H1 (cell line): ENCODE measurements at regions not wholly inside any gene's neighbourhood (a gene's known extent, or its start where the extent isn't known, plus 50 kb on each side); places are given as distances from the start of the nearest gene placed in this dataset.

ENCODE experiments used
- CTCF ChIA-PET: fragments of 300-600 bp; sonication (Branson Sonifier 250); formaldehyde crosslinking; loops from one replicate; lab custom pipeline; 2021; ENCODE audit not compliant: partially characterized antibody; lab: Charles Lee
- POLR2A ChIA-PET: fragments of 300-600 bp; sonication (Branson Sonifier 250); formaldehyde crosslinking; loops from one replicate; lab custom pipeline; 2021; ENCODE audit warnings: inconsistent platforms; ENCODE audit not compliant: partially characterized antibody; lab: Charles Lee
- DNase-seq, 2 experiments: peaks; one replicate each; pipeline versions ENCODE4 v3.0.0 to v3.0.0-alpha.2; 2010 to 2022; ENCODE audit warnings: low spot score in 2 of 2, low read depth in 1 of 2, mixed read lengths in 1 of 2
- FAIRE-seq: peaks from 2 replicates; lab custom pipeline; 2011; peaks lifted over from hg19 to GRCh38; lab: Jason Lieb, UNC
- H2AFZ ChIP-seq: 2 replicates; pipeline ENCODE4 v1.8.1; 2012; ENCODE audit warnings: low read length, inconsistent platforms
- H2AK5ac ChIP-seq: 2 replicates; pipeline ENCODE4 v1.6.1; 2013; ENCODE audit warnings: low read depth, low read length
- H2BK120ac ChIP-seq: replicated peaks from 2 replicates; pipeline ENCODE3; 2013; ENCODE audit warnings: low read depth, low read length, inconsistent platforms
- H2BK12ac ChIP-seq: 2 replicates; pipeline ENCODE4 v1.6.1; 2013; ENCODE audit warnings: low read depth, low read length
- H2BK15ac ChIP-seq: 2 replicates; pipeline ENCODE4 v1.6.1; 2013; ENCODE audit warnings: low read length
- H2BK20ac ChIP-seq: 2 replicates; pipeline ENCODE4 v1.6.1; 2013; ENCODE audit warnings: low read length
- H2BK5ac ChIP-seq: 2 replicates; pipeline ENCODE4 v1.6.1; 2013; ENCODE audit warnings: low read depth, low read length
- H3K14ac ChIP-seq: 2 replicates; pipeline ENCODE4 v1.6.1; 2013; ENCODE audit warnings: inconsistent platforms; ENCODE audit not compliant: insufficient read length
- H3K18ac ChIP-seq: 2 replicates; pipeline ENCODE4 v1.6.1; 2013; ENCODE audit warnings: low read length; ENCODE audit errors: extremely low read depth
- H3K23ac ChIP-seq: 2 replicates; pipeline ENCODE4 v1.6.1; 2013; ENCODE audit warnings: inconsistent platforms; ENCODE audit not compliant: insufficient read length
- H3K23me2 ChIP-seq: 2 replicates; pipeline ENCODE4 v1.6.1; 2013; ENCODE audit warnings: low read depth, low read length
- H3K27ac ChIP-seq: 2 replicates; pipeline ENCODE4 v1.6.1; 2011; ENCODE audit warnings: low read depth, low read length, inconsistent platforms
- H3K27me3 ChIP-seq, 4 experiments: replicated peaks in 1 of 4; 1 replicate in 1 of 4; 2 replicates in 3 of 4; pipeline versions ENCODE4 v1.6.1 to v1.8.1; 2011 to 2013; ENCODE audit warnings: low read length in 3 of 4, mild to moderate bottlenecking in 3 of 4, inconsistent platforms in 2 of 4, mixed read lengths in 2 of 4, moderate library complexity in 1 of 4; ENCODE audit not compliant: control insufficient read depth in 3 of 4, insufficient read depth in 3 of 4; ENCODE audit errors: extremely low read depth in 1 of 4
- H3K36me3 ChIP-seq, 4 experiments: 2 replicates each; pipeline versions ENCODE4 v1.6.1 to v1.8.1; 2011 to 2013; ENCODE audit warnings: mild to moderate bottlenecking in 4 of 4, low read length in 3 of 4, moderate library complexity in 2 of 4, control low read depth in 1 of 4, inconsistent platforms in 1 of 4; ENCODE audit not compliant: insufficient read depth in 4 of 4, control insufficient read depth in 2 of 4
- H3K4ac ChIP-seq: replicated peaks from 2 replicates; pipeline ENCODE3; 2013; ENCODE audit warnings: low read length, low read depth, mixed read lengths, inconsistent platforms; ENCODE audit not compliant: insufficient read length
- H3K4me1 ChIP-seq, 4 experiments: replicated peaks in 1 of 4; 1 replicate in 1 of 4; 2 replicates in 3 of 4; pipeline versions ENCODE4 v1.6.1 to v1.8.1; 2011 to 2013; ENCODE audit warnings: low read length in 3 of 4, inconsistent platforms in 2 of 4, mixed read lengths in 1 of 4; ENCODE audit not compliant: insufficient read depth in 4 of 4, control insufficient read depth in 3 of 4
- H3K4me2 ChIP-seq, 2 experiments: 2 replicates each; pipeline versions ENCODE4 v1.6.1 to v1.8.1; 2011 to 2013; ENCODE audit warnings: low read depth in 2 of 2, low read length in 2 of 2, control low read depth in 1 of 2, inconsistent platforms in 1 of 2, mild to moderate bottlenecking in 1 of 2; ENCODE audit not compliant: insufficient read depth in 1 of 2
- H3K4me3 ChIP-seq, 4 experiments: fragments of 200-600, 300-600 bp in 1 of 4; sonication (generic), shearing (Covaris generic), sonication (Bioruptor Twin) in 1 of 4; 2 replicates each; pipeline versions ENCODE4 v1.5.1 to v1.8.1; 2011 to 2016; ENCODE audit warnings: low read length in 4 of 4, low read depth in 3 of 4, control low read depth in 2 of 4, inconsistent platforms in 2 of 4, mild to moderate bottlenecking in 2 of 4, mixed read lengths in 1 of 4, moderate library complexity in 1 of 4; ENCODE audit not compliant: insufficient read depth in 2 of 4; ENCODE audit errors: extremely low read depth in 1 of 4
- H3K56ac ChIP-seq: replicated peaks from 2 replicates; pipeline ENCODE3; 2013; ENCODE audit warnings: low read depth, mild to moderate bottlenecking, mixed read lengths, low read length, inconsistent platforms; ENCODE audit not compliant: insufficient read length
- H3K79me1 ChIP-seq: 2 replicates; pipeline ENCODE4 v1.6.1; 2013; ENCODE audit warnings: low read depth, low read length, control low read depth
- H3K79me2 ChIP-seq, 2 experiments: 2 replicates each; pipeline versions ENCODE4 v1.6.1 to v1.8.1; 2012 to 2013; ENCODE audit warnings: low read length in 2 of 2, mild to moderate bottlenecking in 2 of 2, inconsistent platforms in 1 of 2; ENCODE audit not compliant: insufficient read depth in 2 of 2, control insufficient read depth in 1 of 2
- H3K9ac ChIP-seq, 4 experiments: replicated peaks in 1 of 4; 1 replicate in 1 of 4; 2 replicates in 3 of 4; pipeline versions ENCODE4 v1.6.1 to v1.8.1; 2011 to 2013; ENCODE audit warnings: low read depth in 3 of 4, low read length in 3 of 4, control low read depth in 2 of 4, mild to moderate bottlenecking in 2 of 4, moderate library complexity in 2 of 4, inconsistent platforms in 1 of 4; ENCODE audit errors: extremely low read depth in 1 of 4
- H3K9me3 ChIP-seq, 2 experiments: 2 replicates each; pipeline versions ENCODE4 v1.6.1 to v1.8.1; 2012 to 2013; ENCODE audit warnings: mild to moderate bottlenecking in 2 of 2, moderate library complexity in 2 of 2, control low read depth in 1 of 2, inconsistent platforms in 1 of 2, low read depth in 1 of 2, low read length in 1 of 2, mixed read lengths in 1 of 2; ENCODE audit not compliant: insufficient read depth in 2 of 2
- H4K20me1 ChIP-seq, 2 experiments: replicated peaks in 1 of 2; 2 replicates each; pipeline versions ENCODE3 to v1.8.1; 2011 to 2013; ENCODE audit warnings: inconsistent platforms in 2 of 2, low read length in 2 of 2, mild to moderate bottlenecking in 1 of 2; ENCODE audit not compliant: insufficient read depth in 2 of 2, control insufficient read depth in 1 of 2
- H4K5ac ChIP-seq: 2 replicates; pipeline ENCODE4 v1.6.1; 2013; ENCODE audit warnings: low read length, low read depth, mixed read lengths, inconsistent platforms; ENCODE audit not compliant: insufficient read length
- H4K8ac ChIP-seq: 2 replicates; pipeline ENCODE4 v1.8.0; 2013; ENCODE audit warnings: mild to moderate bottlenecking, moderate library complexity, low read length, inconsistent platforms; ENCODE audit not compliant: insufficient read depth; ENCODE audit errors: extremely low read depth
- H4K91ac ChIP-seq: replicated peaks from 2 replicates; pipeline ENCODE3; 2013; ENCODE audit warnings: low read length, mixed read lengths, inconsistent platforms; ENCODE audit not compliant: insufficient read length
- ASH2L ChIP-seq: fragments of 200-600, 300-600 bp; sonication (generic); IDR thresholded peaks from one replicate; pipeline ENCODE4 v1.7.1; 2017; ENCODE audit warnings: low read length
- CHD1 ChIP-seq: IDR thresholded peaks from 2 replicates; pipeline ENCODE4 v1.6.1; 2012; ENCODE audit warnings: low read depth, low read length, improper control_type of control experiment
- CTBP2 ChIP-seq: IDR thresholded peaks from 2 replicates; pipeline ENCODE4 v1.7.0; 2011; ENCODE audit warnings: borderline replicate concordance, mild to moderate bottlenecking, moderate library complexity, mixed read lengths, low read length; ENCODE audit not compliant: insufficient read depth, insufficient read length
- EP300 ChIP-seq, 2 experiments: IDR thresholded peaks; 1 replicate in 1 of 2; 2 replicates in 1 of 2; pipeline ENCODE4 v1.6.1; 2011 to 2012; ENCODE audit warnings: low read depth in 2 of 2, low read length in 2 of 2, mild to moderate bottlenecking in 2 of 2, borderline replicate concordance in 1 of 2, inconsistent platforms in 1 of 2, moderate library complexity in 1 of 2
- HDAC2 ChIP-seq, 2 experiments: fragments of 300-600 bp in 1 of 2; sonication (generic) in 1 of 2; IDR thresholded peaks; 2 replicates each; pipeline ENCODE4 v1.6.1; 2011 to 2012; ENCODE audit warnings: low read depth in 2 of 2, low read length in 2 of 2, mild to moderate bottlenecking in 2 of 2, moderate library complexity in 2 of 2, borderline replicate concordance in 1 of 2, inconsistent platforms in 1 of 2
- JUN ChIP-seq: IDR thresholded peaks from 2 replicates; pipeline ENCODE4 v1.6.1; 2011; ENCODE audit warnings: low read depth, mild to moderate bottlenecking, improper control_type of control experiment, low read length
- KDM5A ChIP-seq: fragments of 200-600 bp; IDR thresholded peaks from 2 replicates; pipeline ENCODE4 v1.7.1; 2012; ENCODE audit warnings: mild to moderate bottlenecking, low read length, inconsistent platforms, mixed read lengths
- MAX ChIP-seq: IDR thresholded peaks from 2 replicates; pipeline ENCODE4 v1.6.1; 2012; ENCODE audit warnings: inconsistent platforms
- NRF1 ChIP-seq: IDR thresholded peaks from 2 replicates; pipeline ENCODE4 v1.6.1; 2011; ENCODE audit warnings: mild to moderate bottlenecking, low read depth, low read length, improper control_type of control experiment
- SP1 ChIP-seq: IDR thresholded peaks from 2 replicates; pipeline ENCODE4 v1.6.1; 2011; ENCODE audit warnings: low read depth, low read length
- TBP ChIP-seq: IDR thresholded peaks from 2 replicates; pipeline ENCODE4 v1.6.1; 2011; ENCODE audit warnings: low read depth, low read length, improper control_type of control experiment
- WGBS, 2 experiments: shearing (Covaris generic) in 1 of 2; methylation state at CpG; one replicate each; pipeline versions ENCODE4 v1.1.6 to v1.1.7; 2013 to 2015; ENCODE audit warnings: low lambda C conversion rate in 2 of 2, mixed read lengths in 2 of 2, inconsistent platforms in 1 of 2, low coverage in 1 of 2, missing lambda C conversion rate in 1 of 2; ENCODE audit not compliant: insufficient replicate concordance in 2 of 2, insufficient coverage in 1 of 2, insufficient read length in 1 of 2; ENCODE audit errors: extremely low coverage in 1 of 2, missing lambda C conversion rate in 1 of 2; 5-methylcytosine and 5-hydroxymethylcytosine counted together
- TF ChIP-seq, protein P1 (sequence below): IDR thresholded peaks from 2 replicates; pipeline ENCODE4 v1.6.1; 2012; ENCODE audit warnings: inconsistent platforms
- TF ChIP-seq, protein P2 (sequence below): IDR thresholded peaks from 2 replicates; pipeline ENCODE4 v1.6.1; 2011; ENCODE audit warnings: low read depth, mild to moderate bottlenecking, low read length; ENCODE audit not compliant: insufficient read depth

DNA sequence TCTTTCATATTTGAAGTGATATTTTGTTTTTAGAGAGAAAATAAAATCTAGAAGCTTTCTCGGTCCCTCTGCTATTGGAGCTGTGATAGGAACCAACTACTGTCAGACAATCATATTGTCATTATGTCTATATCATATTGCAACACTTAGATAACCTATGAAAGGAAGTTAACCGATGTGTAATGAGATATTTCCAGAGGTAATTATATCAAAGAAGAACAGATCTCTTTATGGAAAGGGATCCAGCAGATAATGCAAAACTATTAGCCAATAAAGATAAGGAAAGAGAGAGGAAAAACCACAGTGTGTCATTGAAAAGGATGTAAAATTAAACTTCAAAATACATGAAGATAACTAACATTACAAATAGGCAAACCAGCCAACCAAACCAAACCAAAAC lies 529.1 kb upstream of the CCDC54 start:
- Histone ChIP-seq H3K18ac (no peak overlapping the region), H3K23me2 (no peaks in the 10 kb centered on the region), H3K79me2 (no peaks in the 10 kb centered on the region), H3K4me1 (no peaks in the 10 kb centered on the region), H3K4me3 (no peak overlapping the region), H3K23ac (no peak overlapping the region), H4K5ac (no peak overlapping the region), H3K4ac (no peak overlapping the region), H2AFZ (no peak overlapping the region), H2AK5ac (no peak overlapping the region), H2BK120ac (no peak overlapping the region), H3K27me3 (no peaks in the 10 kb centered on the region), H3K27ac (no peak overlapping the region), H3K9ac (no peak overlapping the region), H3K4me2 (no peak overlapping the region), H2BK20ac (no peak overlapping the region), H2BK12ac (no peak overlapping the region), H4K20me1 (no peaks in the 10 kb centered on the region), H4K91ac (no peak overlapping the region), H2BK15ac (no peak overlapping the region), H3K9me3 (peaks cover 0 to 5% of the 10 kb centered on the region in 2 experiments; a peak in 2 of 4 replicates), H3K56ac (no peak overlapping the region), H3K79me1 (no peaks in the 10 kb centered on the region), H3K36me3 (peaks cover 0 to 2% (median 0%) of the 10 kb centered on the region in 4 experiments; a peak in 2 of 8 replicates), H2BK5ac (no peak overlapping the region), H4K8ac (no peak overlapping the region), H3K14ac (no peak overlapping the region)
- ChIA-PET POLR2A (no interaction called here), CTCF (no interaction called here)
- 96% methylated on average over 2 of the region's 2 CpGs; no CpG with 5 or more reads in 1 of the 2 experiments for WGBS, 2 experiments
- no peak for DNase-seq
- no peak for FAIRE-seq
- TF ChIP-seq CTBP2 (no peak), EP300 (IDR thresholded peaks at IDR 0.05; ENCODE audit: borderline replicate concordance in 1 of 2, low read depth in 2 of 2, low read length in 2 of 2) (no peak), NRF1 (no peak), KDM5A (no peak), MAX (no peak), JUN (no peak), ASH2L (no peak), HDAC2 (IDR thresholded peaks at IDR 0.05; ENCODE audit: borderline replicate concordance in 1 of 2, low read depth in 2 of 2, low read length in 2 of 2) (no peak), TBP (no peak), SP1 (no peak), CHD1 (no peak)
- TF ChIP-seq, protein P1, sequence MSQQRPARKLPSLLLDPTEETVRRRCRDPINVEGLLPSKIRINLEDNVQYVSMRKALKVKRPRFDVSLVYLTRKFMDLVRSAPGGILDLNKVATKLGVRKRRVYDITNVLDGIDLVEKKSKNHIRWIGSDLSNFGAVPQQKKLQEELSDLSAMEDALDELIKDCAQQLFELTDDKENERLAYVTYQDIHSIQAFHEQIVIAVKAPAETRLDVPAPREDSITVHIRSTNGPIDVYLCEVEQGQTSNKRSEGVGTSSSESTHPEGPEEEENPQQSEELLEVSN, result no peak
- TF ChIP-seq, protein P2, sequence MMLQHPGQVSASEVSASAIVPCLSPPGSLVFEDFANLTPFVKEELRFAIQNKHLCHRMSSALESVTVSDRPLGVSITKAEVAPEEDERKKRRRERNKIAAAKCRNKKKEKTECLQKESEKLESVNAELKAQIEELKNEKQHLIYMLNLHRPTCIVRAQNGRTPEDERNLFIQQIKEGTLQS, result no peak
